Adrenal gland (tissue), 9 donors: ENCODE measurements at regions not wholly inside any gene's neighbourhood (a gene's known extent, or its start where the extent isn't known, plus 50 kb on each side); places are given as distances from the start of the nearest gene placed in this dataset.

ENCODE experiments used
- DNase-seq, 7 donors: peaks; one replicate each; pipeline ENCODE4 v3.0.0-alpha.2; 2019 to 2020
- H3K27ac ChIP-seq, 5 donors: fragments of 200-600 bp; sonication (generic) in 4 of 5; 1 replicate in 3 of 5; 2 replicates in 2 of 5; pipeline versions ENCODE4 v1.5.1 to v1.8.0; 2016 to 2020; ENCODE audit warnings: mild to moderate bottlenecking in 1 of 5
- H3K27me3 ChIP-seq: fragments of 200-600 bp; 2 replicates; pipeline ENCODE4 v1.8.0; 2021
- H3K36me3 ChIP-seq, 2 donors: fragments of 200-600 bp; replicated peaks in 1 of 2; 1 replicate in 1 of 2; 2 replicates in 1 of 2; pipeline versions ENCODE4 v1.5.1 to v1.8.0; 2018 to 2022
- H3K4me1 ChIP-seq, 2 donors: fragments of 200-600 bp; replicated peaks in 1 of 2; 1 replicate in 1 of 2; 2 replicates in 1 of 2; pipeline versions ENCODE4 v1.5.1 to v1.8.0; 2018 to 2021
- H3K4me3 ChIP-seq, 4 donors: fragments of 200-600 bp; sonication (generic) in 3 of 4; one replicate each; pipeline ENCODE4 v1.5.1; 2016 to 2018
- H3K9me3 ChIP-seq, 3 donors: fragments of 200-600 bp; sonication (generic) in 1 of 3; replicated peaks in 1 of 3; 1 replicate in 2 of 3; 2 replicates in 1 of 3; pipeline versions ENCODE4 v1.5.1 to v1.8.0; 2016 to 2021
- POLR2A ChIP-seq, 2 donors: fragments of 450-650 bp; IDR thresholded peaks; one replicate each; pipeline ENCODE4 v1.6.1; 2017; ENCODE audit warnings: antibody characterized with exemption in 2 of 2, mild to moderate bottlenecking in 2 of 2, moderate library complexity in 1 of 2
- WGBS, 4 donors: extraction: QIAGEN DNeasy Blood & Tissue Kit in 2 of 4; methylation state at CpG; one replicate each; pipeline versions ENCODE4 v1.1.5 to v1.1.7; 2013 to 2017; 5-methylcytosine and 5-hydroxymethylcytosine counted together
- intact Hi-C, 2 donors: fragments of 100-400 bp; cut with DNase I; formaldehyde crosslinking; loops; one replicate each; pipeline versions ENCODE4 v1.14.1 to v1.15.0; 2022 to 2023
- TF ChIP-seq, protein P1 (sequence below), 6 experiments: fragments of 450-650 bp in 4 of 6; fragments of 200-600 bp in 2 of 6; sonication (generic) in 1 of 6; IDR thresholded peaks; 1 replicate in 5 of 6; 2 replicates in 1 of 6; pipeline versions ENCODE4 v1.5.1 to v1.8.0; 2016 to 2021; ENCODE audit warnings: antibody characterized with exemption in 6 of 6, mild to moderate bottlenecking in 2 of 6, moderate library complexity in 1 of 6
- donor health status: healthy with polysubstance abuse.
- donor health status: Bipolar disorder and iron deficiency.
- donor health status: DM: yes; HTN: yes; CAD: no.
- donor health status: DM: no; HTN: no; CAD: no.
- donor health status: DM: no; HTN: no; CAD: no.

DNA sequence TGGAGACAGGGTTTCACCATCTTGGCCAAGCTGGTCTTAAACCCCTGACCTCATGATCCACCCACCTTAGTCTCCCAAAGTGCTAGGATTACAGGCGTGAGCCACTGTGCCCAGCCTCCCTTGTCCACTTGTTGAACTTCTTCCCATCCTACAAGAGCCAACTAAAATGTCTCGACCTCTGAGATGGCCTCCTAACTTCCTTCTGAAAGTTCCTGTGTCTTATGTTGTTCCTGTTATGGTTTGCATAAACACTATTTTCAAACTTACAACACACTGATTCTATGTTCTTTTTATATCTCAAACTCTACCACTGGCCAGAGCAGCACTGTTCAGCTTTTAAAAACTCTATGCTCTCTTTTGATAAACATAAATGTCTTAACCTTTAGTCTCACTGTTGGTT, 63.3 kb upstream of the UGP2 start:
- intact Hi-C loops, result no loop called here
- Histone ChIP-seq H3K4me3 (no peak overlapping the region), H3K36me3 (no peaks in the 10 kb centered on the region), H3K4me1 (no peaks in the 10 kb centered on the region), H3K9me3 (no peaks in the 10 kb centered on the region), H3K27me3 (no peaks in the 10 kb centered on the region), H3K27ac (no peak overlapping the region)
- no peak for TF ChIP-seq POLR2A (IDR thresholded peaks at IDR 0.05)
- TF ChIP-seq, protein P1, sequence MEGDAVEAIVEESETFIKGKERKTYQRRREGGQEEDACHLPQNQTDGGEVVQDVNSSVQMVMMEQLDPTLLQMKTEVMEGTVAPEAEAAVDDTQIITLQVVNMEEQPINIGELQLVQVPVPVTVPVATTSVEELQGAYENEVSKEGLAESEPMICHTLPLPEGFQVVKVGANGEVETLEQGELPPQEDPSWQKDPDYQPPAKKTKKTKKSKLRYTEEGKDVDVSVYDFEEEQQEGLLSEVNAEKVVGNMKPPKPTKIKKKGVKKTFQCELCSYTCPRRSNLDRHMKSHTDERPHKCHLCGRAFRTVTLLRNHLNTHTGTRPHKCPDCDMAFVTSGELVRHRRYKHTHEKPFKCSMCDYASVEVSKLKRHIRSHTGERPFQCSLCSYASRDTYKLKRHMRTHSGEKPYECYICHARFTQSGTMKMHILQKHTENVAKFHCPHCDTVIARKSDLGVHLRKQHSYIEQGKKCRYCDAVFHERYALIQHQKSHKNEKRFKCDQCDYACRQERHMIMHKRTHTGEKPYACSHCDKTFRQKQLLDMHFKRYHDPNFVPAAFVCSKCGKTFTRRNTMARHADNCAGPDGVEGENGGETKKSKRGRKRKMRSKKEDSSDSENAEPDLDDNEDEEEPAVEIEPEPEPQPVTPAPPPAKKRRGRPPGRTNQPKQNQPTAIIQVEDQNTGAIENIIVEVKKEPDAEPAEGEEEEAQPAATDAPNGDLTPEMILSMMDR (IDR thresholded peaks at IDR 0.05), result no peak
- 66 to 88% (median 82%) methylated on average over 2 of the region's 2 CpGs for WGBS, 4 donors
- no peak for DNase-seq

DNA sequence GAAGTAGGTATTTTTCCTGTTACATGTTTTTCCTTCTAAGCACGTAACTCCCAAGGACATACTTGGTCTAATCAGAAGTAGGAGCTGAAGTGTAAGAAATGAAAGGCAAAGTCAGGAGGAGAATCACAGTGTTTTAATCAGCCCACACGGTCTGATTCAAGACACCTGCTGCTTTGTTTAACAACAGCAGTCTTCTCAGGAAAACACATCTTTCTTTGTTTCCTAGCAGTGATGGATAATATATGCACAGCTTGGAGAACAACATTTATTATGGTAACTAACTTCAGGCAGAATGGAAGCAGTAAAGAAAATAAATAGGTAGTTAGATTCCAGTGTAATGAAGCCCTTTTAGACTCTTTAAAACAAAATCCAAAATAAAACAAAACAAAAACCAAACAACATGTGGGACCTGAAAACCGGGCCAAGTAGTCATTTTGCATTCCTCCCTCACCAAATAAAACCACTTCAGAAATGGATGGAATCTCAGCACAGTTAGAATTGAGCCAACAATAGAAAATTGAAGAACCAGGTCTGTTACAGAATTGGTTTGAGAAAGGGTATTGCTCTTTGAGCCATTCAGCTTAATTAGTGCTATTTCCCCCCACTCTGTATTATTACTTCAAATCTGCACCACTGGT, 61.1 kb upstream of the UGP2 start:
- TF ChIP-seq, protein P1 (IDR thresholded peaks at IDR 0.05), result no peak
- no peak for TF ChIP-seq POLR2A (IDR thresholded peaks at IDR 0.05)
- DNase-seq, result no peak
- no peaks in the 10 kb centered on the region for H3K27me3 ChIP-seq
- H3K4me1 ChIP-seq, result no peaks in the 10 kb centered on the region
- no peaks in the 10 kb centered on the region for H3K36me3 ChIP-seq
- intact Hi-C loops, result no loop called here
- H3K4me3 ChIP-seq, result no peak overlapping the region
- WGBS, 4 donors, result 37 to 47% (median 42%) methylated on average over 3 of the region's 3 CpGs
- no peaks in the 10 kb centered on the region for H3K9me3 ChIP-seq
- no peak overlapping the region for H3K27ac ChIP-seq

DNA sequence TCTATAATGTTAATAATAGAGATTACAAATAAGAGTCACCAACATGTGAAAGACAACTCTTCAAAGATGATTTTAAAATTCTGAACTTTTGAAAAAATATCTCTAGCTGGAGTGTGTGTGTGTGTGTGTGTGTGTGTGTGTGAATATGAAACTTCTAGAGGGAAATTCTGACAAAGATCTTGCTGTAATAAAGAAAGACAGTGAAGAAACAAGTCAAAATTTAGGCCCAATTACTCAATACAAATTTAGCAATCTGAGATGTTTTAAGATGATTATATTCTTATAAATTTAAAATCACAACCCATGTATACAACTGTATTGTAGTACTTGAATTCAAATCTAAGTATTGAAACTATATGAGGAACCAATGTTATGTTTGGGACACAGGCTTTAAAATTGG, 57.2 kb upstream of the UGP2 start:
- DNase-seq, result no peak
- no peaks in the 10 kb centered on the region for H3K36me3 ChIP-seq
- H3K27ac ChIP-seq, result no peak overlapping the region
- H3K4me3 ChIP-seq, result no peak overlapping the region
- no peaks in the 10 kb centered on the region for H3K9me3 ChIP-seq
- no peaks in the 10 kb centered on the region for H3K4me1 ChIP-seq
- TF ChIP-seq POLR2A (IDR thresholded peaks at IDR 0.05), result no peak
- TF ChIP-seq, protein P1 (IDR thresholded peaks at IDR 0.05), result no peak
- H3K27me3 ChIP-seq, result no peaks in the 10 kb centered on the region
- intact Hi-C loops, result no loop called here

DNA sequence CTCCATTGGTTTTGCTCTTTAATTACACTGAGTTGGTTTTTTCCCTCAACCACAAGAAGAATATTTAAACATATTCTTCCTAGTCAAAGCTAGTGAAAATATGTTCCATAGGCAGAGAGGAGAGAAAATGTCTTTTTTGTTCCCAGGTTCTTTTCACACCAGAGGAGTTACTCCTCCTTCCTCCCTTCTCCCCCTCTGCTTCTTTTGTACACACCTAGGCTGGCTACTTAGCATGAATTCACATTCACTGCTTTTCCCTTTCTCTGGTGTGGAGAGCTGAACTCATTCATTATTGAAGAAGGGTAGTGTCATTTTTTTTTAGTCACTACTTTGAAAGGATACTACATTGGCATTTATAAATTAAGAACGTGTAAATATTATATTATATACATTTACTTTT, 56.6 kb upstream of the UGP2 start:
- H3K27me3 ChIP-seq, result no peaks in the 10 kb centered on the region
- H3K4me1 ChIP-seq, result no peaks in the 10 kb centered on the region
- no peaks in the 10 kb centered on the region for H3K36me3 ChIP-seq
- no peak overlapping the region for H3K27ac ChIP-seq
- no peaks in the 10 kb centered on the region for H3K9me3 ChIP-seq
- no peak for DNase-seq
- 57 to 68% (median 64%) methylated on average over 1 of the region's 1 CpG for WGBS, 4 donors
- intact Hi-C loops, result no loop called here
- H3K4me3 ChIP-seq, result no peak overlapping the region
- TF ChIP-seq POLR2A (IDR thresholded peaks at IDR 0.05), result no peak
- TF ChIP-seq, protein P1 (IDR thresholded peaks at IDR 0.05), result no peak
